Gastroesophageal sphincter (tissue), 4 donors: ENCODE measurements at regions not wholly inside any gene's neighbourhood (a gene's known extent, or its start where the extent isn't known, plus 50 kb on each side); places are given as distances from the start of the nearest gene placed in this dataset.

ENCODE experiments used
- ATAC-seq: fragments of 150-250 bp; one replicate; pipeline ENCODE4 v1.9.1; 2016; ENCODE audit warnings: mild to moderate bottlenecking, moderate library complexity
- H3K27ac ChIP-seq, 4 donors: fragments of 200-600 bp; sonication (generic) in 3 of 4; 1 replicate in 3 of 4; 2 replicates in 1 of 4; pipeline ENCODE4 v1.5.1; 2016 to 2019
- H3K27me3 ChIP-seq: fragments of 200-600 bp; sonication (generic); one replicate; pipeline ENCODE4 v1.5.1; 2019
- H3K36me3 ChIP-seq, 2 donors: fragments of 200-600 bp; sonication (generic); one replicate each; pipeline ENCODE4 v1.5.1; 2019; ENCODE audit warnings: control low read depth in 1 of 2
- H3K4me1 ChIP-seq, 3 donors: fragments of 200-600 bp; sonication (generic); 1 replicate in 2 of 3; 2 replicates in 1 of 3; pipeline ENCODE4 v1.5.1; 2016 to 2019; ENCODE audit warnings: control low read depth in 2 of 3
- H3K4me3 ChIP-seq, 2 donors: fragments of 200-600 bp; sonication (generic); one replicate each; pipeline ENCODE4 v1.5.1; 2019; ENCODE audit warnings: mild to moderate bottlenecking in 1 of 2, moderate library complexity in 1 of 2
- H3K9me3 ChIP-seq, 3 donors: fragments of 200-600 bp; sonication (generic); one replicate each; pipeline ENCODE4 v1.5.1; 2017 to 2019; ENCODE audit warnings: control low read depth in 2 of 3
- CTCF ChIP-seq, 4 experiments: fragments of 200-600 bp in 2 of 4; fragments of 450-650 bp in 2 of 4; sonication (generic) in 1 of 4; IDR thresholded peaks; one replicate each; pipeline ENCODE4 v1.5.1; 2017 to 2019; ENCODE audit warnings: antibody characterized with exemption in 4 of 4, mild to moderate bottlenecking in 2 of 4, moderate library complexity in 2 of 4
- EP300 ChIP-seq: sonication (generic); formaldehyde crosslinking; IDR thresholded peaks from one replicate; pipeline ENCODE4 v1.6.1; 2017; ENCODE audit warnings: antibody characterized with exemption, mild to moderate bottlenecking
- POLR2A ChIP-seq, 2 donors: fragments of 450-650 bp; IDR thresholded peaks; one replicate each; pipeline ENCODE4 v1.6.1; 2017; ENCODE audit warnings: antibody characterized with exemption in 2 of 2, mild to moderate bottlenecking in 2 of 2, moderate library complexity in 1 of 2
- POLR2AphosphoS5 ChIP-seq: sonication (generic); formaldehyde crosslinking; IDR thresholded peaks from one replicate; pipeline ENCODE4 v1.6.1; 2017; ENCODE audit warnings: antibody characterized with exemption
- WGBS, 2 donors: methylation state at CpG; one replicate each; pipeline ENCODE4 v1.1.5; 2018; ENCODE audit warnings: low coverage in 1 of 2; 5-methylcytosine and 5-hydroxymethylcytosine counted together

- no peaks in the 10 kb centered on the region for H3K4me1 ChIP-seq
- no peak for TF ChIP-seq CTCF (IDR thresholded peaks at IDR 0.05)
- TF ChIP-seq POLR2AphosphoS5 = no peak
- TF ChIP-seq POLR2A (IDR thresholded peaks at IDR 0.05) = no peak
- TF ChIP-seq EP300 = no peak
- no peaks in the 10 kb centered on the region for H3K36me3 ChIP-seq
- 89 to 91% methylated on average over 10 of the region's 10 CpGs for WGBS, 2 donors
- H3K27me3 ChIP-seq = no peaks in the 10 kb centered on the region
- peaks cover 0 to 9% (median 0%) of the 10 kb centered on the region in 3 donors for H3K9me3 ChIP-seq
- H3K4me3 ChIP-seq = no peak overlapping the region
- H3K27ac ChIP-seq = no peak overlapping the region
- ATAC-seq = peak; percentile 74
Observed at GRCh38 chr2:237025090-237025865, 60.4 kb upstream of the COPS8 start.

- no peak overlapping the region for H3K27ac ChIP-seq
- ATAC-seq = peak; percentile 73
- TF ChIP-seq POLR2A (IDR thresholded peaks at IDR 0.05) = no peak
- peak in 3 of 4 experiments; percentile 75 to 85 (median 82) for TF ChIP-seq CTCF (IDR thresholded peaks at IDR 0.05)
- peak; percentile 16 for TF ChIP-seq POLR2AphosphoS5
- H3K27me3 ChIP-seq = no peaks in the 10 kb centered on the region
- H3K4me1 ChIP-seq = no peaks in the 10 kb centered on the region
- 29 to 65% methylated on average over 4 to 6 of the region's 8 CpGs for WGBS, 2 donors
- H3K4me3 ChIP-seq = no peak overlapping the region
- H3K9me3 ChIP-seq = peaks cover 0 to 9% (median 0%) of the 10 kb centered on the region in 3 donors
- H3K36me3 ChIP-seq = no peaks in the 10 kb centered on the region
Observed at GRCh38 chr2:237026981-237027711, 58.5 kb upstream of the COPS8 start.

- no peaks in the 10 kb centered on the region for H3K4me1 ChIP-seq
- 47 to 56% methylated on average over 5 of the region's 5 CpGs for WGBS, 2 donors
- H3K27ac ChIP-seq = no peak overlapping the region
- no peak for ATAC-seq
- no peak overlapping the region for H3K4me3 ChIP-seq
- TF ChIP-seq EP300 (no peak), POLR2AphosphoS5 (no peak), POLR2A (IDR thresholded peaks at IDR 0.05) (no peak), CTCF (IDR thresholded peaks at IDR 0.05) (no peak)
- H3K27me3 ChIP-seq = no peaks in the 10 kb centered on the region
- H3K9me3 ChIP-seq = peaks cover 0 to 9% (median 0%) of the 10 kb centered on the region in 3 donors
- H3K36me3 ChIP-seq = no peaks in the 10 kb centered on the region
Observed at GRCh38 chr2:237027712-237028029, 58.0 kb upstream of the COPS8 start.

GRCh38 chr2:237030382-237030781 lies 55.3 kb upstream of the COPS8 start:
- no peak for ATAC-seq
- Histone ChIP-seq H3K27me3 (no peaks in the 10 kb centered on the region), H3K27ac (no peak overlapping the region), H3K9me3 (no peaks in the 10 kb centered on the region), H3K36me3 (no peaks in the 10 kb centered on the region), H3K4me1 (no peaks in the 10 kb centered on the region), H3K4me3 (no peak overlapping the region)
- TF ChIP-seq POLR2AphosphoS5 (no peak), POLR2A (IDR thresholded peaks at IDR 0.05) (no peak), EP300 (no peak), CTCF (IDR thresholded peaks at IDR 0.05) (no peak)
- WGBS, 2 donors = no CpG with 5 or more reads among the region's 8 CpGs
